ENCODE measurements at regions not wholly inside any gene's neighbourhood (a gene's known extent, or its start where the extent isn't known, plus 50 kb on each side); places are given as distances from the start of the nearest gene placed in this dataset.
"Not testable (repeated sequence)": the region's sequence is repeated elsewhere in the genome, so short reads cannot be mapped to it uniquely, and the experiment has no call there.

GRCh38 chr5:120092649-120093048 is 371.5 kb upstream of the PRR16 start:
- no peak for DNase-seq

GRCh38 chr5:120093178-120093577 is 370.9 kb upstream of the PRR16 start:
- DNase-seq = no peak

- peak; percentile 61 for DNase-seq
Observed at GRCh38 chr5:120096413-120096812, 367.7 kb upstream of the PRR16 start.

- DNase-seq = no peak
Observed at GRCh38 chr5:120098426-120098825, 365.7 kb upstream of the PRR16 start.

- DNase-seq = no peak
Observed at GRCh38 chr5:120098902-120099535, 365.1 kb upstream of the PRR16 start.

- no peak for DNase-seq
Observed at GRCh38 chr5:120101771-120102170, 362.3 kb upstream of the PRR16 start.

GRCh38 chr5:120103495-120103894 is 360.6 kb upstream of the PRR16 start:
- no peak for DNase-seq

GRCh38 chr5:120106912-120107525 is 357.1 kb upstream of the PRR16 start:
- DNase-seq = no peak

- peak; percentile 51 for DNase-seq
Observed at GRCh38 chr5:120108586-120109248, 355.4 kb upstream of the PRR16 start.

GRCh38 chr5:120122703-120123102 is 341.4 kb upstream of the PRR16 start:
- no peak for DNase-seq

GRCh38 chr5:120124031-120124430 is 340.1 kb upstream of the PRR16 start:
- DNase-seq = no peak

- DNase-seq = no peak
Observed at GRCh38 chr5:120124961-120125360, 339.1 kb upstream of the PRR16 start.

GRCh38 chr5:120132347-120132746 is 331.8 kb upstream of the PRR16 start:
- DNase-seq = not testable (repeated sequence)

- no peak for DNase-seq
Observed at GRCh38 chr5:120134944-120135343, 329.2 kb upstream of the PRR16 start.

- DNase-seq = no peak
Observed at GRCh38 chr5:120137582-120137981, 326.5 kb upstream of the PRR16 start.

GRCh38 chr5:120139039-120139438 is 325.1 kb upstream of the PRR16 start:
- DNase-seq = peak; percentile 89

- no peak for DNase-seq
Observed at GRCh38 chr5:120140501-120140900, 323.6 kb upstream of the PRR16 start.

GRCh38 chr5:120141076-120141475 is 323.0 kb upstream of the PRR16 start:
- no peak for DNase-seq

GRCh38 chr5:120146787-120147186 is 317.3 kb upstream of the PRR16 start:
- DNase-seq = peak; percentile 28

GRCh38 chr5:120147911-120148310 is 316.2 kb upstream of the PRR16 start:
- not testable (repeated sequence) for DNase-seq

- no peak for DNase-seq
Observed at GRCh38 chr5:120150770-120151169, 313.3 kb upstream of the PRR16 start.

GRCh38 chr5:120151181-120151580 is 312.9 kb upstream of the PRR16 start:
- no peak for DNase-seq

GRCh38 chr5:120151825-120152224 is 312.3 kb upstream of the PRR16 start:
- DNase-seq = no peak

- peak; percentile 89 for DNase-seq
Observed at GRCh38 chr5:120152472-120152871, 311.6 kb upstream of the PRR16 start.
